ENCODE measurements at regions not wholly inside any gene's neighbourhood (a gene's known extent, or its start where the extent isn't known, plus 50 kb on each side); places are given as distances from the start of the nearest gene placed in this dataset.

DNA sequence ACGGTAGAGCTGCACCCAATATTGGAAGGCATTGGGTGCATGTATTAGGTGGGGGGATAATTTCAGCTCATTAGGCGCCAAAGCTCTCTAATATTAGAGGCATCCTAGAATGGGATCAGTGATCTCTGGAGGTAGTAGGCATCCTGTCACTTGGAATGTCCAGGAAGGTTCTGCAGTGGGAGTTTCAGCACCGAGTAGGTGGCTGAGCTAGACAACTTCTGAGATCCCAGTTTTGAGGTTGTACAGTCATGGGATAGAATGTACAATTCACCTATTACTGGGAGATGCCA lies 210.9 kb downstream of the MYCN start:
- TF ChIP-seq EZH2 (IDR thresholded peaks at IDR 0.05; ENCODE audit: borderline replicate concordance, low read length) (no peak), CTCF (IDR thresholded peaks at IDR 0.05; ENCODE audit: low read length) (no peak)
